GM23338 (cell line): ENCODE measurements at regions not wholly inside any gene's neighbourhood (a gene's known extent, or its start where the extent isn't known, plus 50 kb on each side); places are given as distances from the start of the nearest gene placed in this dataset.

Experiments
- ATAC-seq: fragments of 200-7000 bp; cut with Tn5 transposase; 3 replicates; pipeline ENCODE4 v1.9.1; 2020
- DNase-seq: peaks from one replicate; pipeline ENCODE4 v3.0.0-alpha.2; 2015; ENCODE audit warnings: low spot score
- H2AFZ ChIP-seq: fragments of 200-600 bp; sonication (generic); 2 replicates; pipeline ENCODE4 v1.8.0; 2016; ENCODE audit warnings: antibody characterized with exemption, mild to moderate bottlenecking, moderate library complexity
- H3F3A ChIP-seq: fragments of 200-600 bp; sonication (generic); replicated peaks from 2 replicates; pipeline ENCODE4 v1.8.0; 2017; ENCODE audit warnings: antibody characterized with exemption, mixed run types, low read depth
- H3K27ac ChIP-seq: fragments of 200-600 bp; sonication (generic); 2 replicates; pipeline ENCODE4 v1.6.1; 2016; ENCODE audit warnings: low read depth
- H3K27me3 ChIP-seq: fragments of 200-600 bp; sonication (generic); 2 replicates; pipeline ENCODE4 v1.8.0; 2016; ENCODE audit warnings: mild to moderate bottlenecking, mixed run types, moderate library complexity; ENCODE audit not compliant: insufficient read depth
- H3K36me3 ChIP-seq: fragments of 200-600 bp; sonication (generic); 2 replicates; pipeline ENCODE4 v1.8.0; 2016; ENCODE audit warnings: mild to moderate bottlenecking; ENCODE audit not compliant: insufficient read depth
- H3K4me1 ChIP-seq: fragments of 200-600 bp; sonication (generic); 2 replicates; pipeline ENCODE4 v1.8.0; 2016; ENCODE audit warnings: mild to moderate bottlenecking, moderate library complexity; ENCODE audit not compliant: insufficient read depth
- H3K4me2 ChIP-seq: fragments of 200-600 bp; sonication (generic); 2 replicates; pipeline ENCODE4 v1.7.1; 2017; ENCODE audit warnings: mixed run types
- H3K4me3 ChIP-seq: fragments of 200-600 bp; sonication (generic); 2 replicates; pipeline ENCODE4 v1.6.1; 2016; ENCODE audit warnings: mixed run types
- H3K79me2 ChIP-seq: fragments of 200-600 bp; sonication (generic); replicated peaks from 2 replicates; pipeline ENCODE4 v1.8.0; 2017; ENCODE audit warnings: mild to moderate bottlenecking; ENCODE audit not compliant: insufficient read depth
- H3K9me2 ChIP-seq: fragments of 200-600 bp; sonication (generic); 2 replicates; pipeline ENCODE4 v1.8.0; 2017; ENCODE audit not compliant: insufficient read depth
- H4K20me1 ChIP-seq: fragments of 200-600 bp; sonication (generic); replicated peaks from 2 replicates; pipeline ENCODE4 v1.8.0; 2017; ENCODE audit warnings: mild to moderate bottlenecking; ENCODE audit not compliant: insufficient read depth
- H3K27ac Mint-ChIP-seq: 2 replicates; pipeline ENCODE4 v1.8.0; 2020; ENCODE audit warnings: inconsistent platforms, mild to moderate bottlenecking, moderate library complexity, mixed read lengths
- H3K27me3 Mint-ChIP-seq: 3 replicates; pipeline ENCODE4 v1.8.0; 2022; ENCODE audit warnings: low read depth, mild to moderate bottlenecking, moderate library complexity, mixed read lengths, inconsistent platforms; ENCODE audit not compliant: insufficient read depth, poor library complexity
- H3K36me3 Mint-ChIP-seq: 3 replicates; pipeline ENCODE4 v1.8.0; 2021; ENCODE audit warnings: low read depth, mild to moderate bottlenecking, inconsistent platforms, moderate library complexity, mixed read lengths
- H3K4me1 Mint-ChIP-seq: 3 replicates; pipeline ENCODE4 v1.8.0; 2020; ENCODE audit warnings: mild to moderate bottlenecking, inconsistent platforms, mixed read lengths
- H3K4me3 Mint-ChIP-seq: 3 replicates; pipeline ENCODE4 v1.8.0; 2021; ENCODE audit warnings: moderate library complexity, mild to moderate bottlenecking, inconsistent platforms, mixed read lengths
- H3K9me3 Mint-ChIP-seq: 3 replicates; pipeline ENCODE4 v1.8.0; 2020; ENCODE audit warnings: moderate library complexity, mild to moderate bottlenecking, inconsistent platforms, mixed read lengths
- CREB1 ChIP-seq: fragments of 250-450 bp; sonication (Bioruptor Pico); IDR thresholded peaks from 2 replicates; pipeline ENCODE4 v1.5.0; 2020; ENCODE audit warnings: low read depth, mild to moderate bottlenecking, moderate library complexity
- EZH2phosphoT487 ChIP-seq: fragments of 200-600 bp; sonication (generic); IDR thresholded peaks from one replicate; pipeline ENCODE4 v1.8.1; 2018; ENCODE audit warnings: antibody characterized with exemption; ENCODE audit not compliant: unreplicated experiment
- JUNB ChIP-seq: IDR thresholded peaks from one replicate; pipeline ENCODE4 v1.6.1; 2016; ENCODE audit warnings: antibody characterized with exemption; ENCODE audit not compliant: unreplicated experiment
- STAT1 ChIP-seq: IDR thresholded peaks from one replicate; pipeline ENCODE4 v1.6.1; 2016; ENCODE audit warnings: antibody characterized with exemption; ENCODE audit not compliant: unreplicated experiment
- ZNF331 ChIP-seq: fragments of 250-450 bp; sonication (Bioruptor Pico); IDR thresholded peaks from 2 replicates; pipeline ENCODE4 v1.5.0; 2020; ENCODE audit warnings: low read depth, mild to moderate bottlenecking, moderate library complexity
- TF ChIP-seq, protein P1 (sequence below): IDR thresholded peaks from one replicate; pipeline ENCODE4 v1.6.1; 2018; ENCODE audit warnings: antibody characterized with exemption; ENCODE audit not compliant: unreplicated experiment
- TF ChIP-seq, protein P2 (sequence below), 2 experiments: fragments of 200-600 bp in 1 of 2; sonication (generic) in 1 of 2; conservative IDR thresholded peaks; 2 replicates each; pipeline versions ENCODE4 v1.5.1 to v1.6.1; 2016 to 2017; ENCODE audit warnings: antibody characterized with exemption in 2 of 2, low read depth in 2 of 2, mild to moderate bottlenecking in 2 of 2, moderate library complexity in 1 of 2

DNA sequence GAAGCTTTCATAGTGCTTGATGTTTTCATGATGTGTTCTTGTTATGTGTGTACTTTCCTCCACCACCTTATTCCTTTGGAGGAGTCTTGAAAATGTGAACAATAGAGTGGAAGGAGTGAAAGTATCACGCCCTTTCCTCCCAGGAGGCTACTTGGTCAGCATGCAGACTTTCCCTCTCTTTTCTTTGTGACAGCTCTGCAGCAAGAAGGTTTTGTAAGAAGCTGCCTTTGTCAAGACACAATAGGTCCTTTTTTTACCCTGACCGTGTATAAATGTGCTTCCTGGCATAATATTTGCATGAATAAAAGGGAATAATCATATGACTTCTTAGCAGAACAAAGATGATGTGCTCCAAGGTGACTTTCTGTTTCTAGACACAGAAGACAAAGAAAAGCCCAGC, 882.6 kb upstream of the SLITRK5 start:
- no peaks in the 10 kb centered on the region for H3K4me1 ChIP-seq
- no peaks in the 10 kb centered on the region; the same call in 2 of the 3 replicates for H3K4me1 Mint-ChIP-seq
- ATAC-seq (no peak), DNase-seq (no peak)
- H3K36me3 ChIP-seq, result no peaks in the 10 kb centered on the region
- no peak overlapping the region for H3K27ac ChIP-seq
- no peaks in the 10 kb centered on the region for H3K27me3 Mint-ChIP-seq
- no peak overlapping the region for H3K27ac Mint-ChIP-seq
- no peaks in the 10 kb centered on the region for H4K20me1 ChIP-seq
- no peak overlapping the region for H2AFZ ChIP-seq
- no peak overlapping the region for H3K4me3 Mint-ChIP-seq
- TF ChIP-seq JUNB, result no peak
- no peak for TF ChIP-seq EZH2phosphoT487
- TF ChIP-seq, protein P1, sequence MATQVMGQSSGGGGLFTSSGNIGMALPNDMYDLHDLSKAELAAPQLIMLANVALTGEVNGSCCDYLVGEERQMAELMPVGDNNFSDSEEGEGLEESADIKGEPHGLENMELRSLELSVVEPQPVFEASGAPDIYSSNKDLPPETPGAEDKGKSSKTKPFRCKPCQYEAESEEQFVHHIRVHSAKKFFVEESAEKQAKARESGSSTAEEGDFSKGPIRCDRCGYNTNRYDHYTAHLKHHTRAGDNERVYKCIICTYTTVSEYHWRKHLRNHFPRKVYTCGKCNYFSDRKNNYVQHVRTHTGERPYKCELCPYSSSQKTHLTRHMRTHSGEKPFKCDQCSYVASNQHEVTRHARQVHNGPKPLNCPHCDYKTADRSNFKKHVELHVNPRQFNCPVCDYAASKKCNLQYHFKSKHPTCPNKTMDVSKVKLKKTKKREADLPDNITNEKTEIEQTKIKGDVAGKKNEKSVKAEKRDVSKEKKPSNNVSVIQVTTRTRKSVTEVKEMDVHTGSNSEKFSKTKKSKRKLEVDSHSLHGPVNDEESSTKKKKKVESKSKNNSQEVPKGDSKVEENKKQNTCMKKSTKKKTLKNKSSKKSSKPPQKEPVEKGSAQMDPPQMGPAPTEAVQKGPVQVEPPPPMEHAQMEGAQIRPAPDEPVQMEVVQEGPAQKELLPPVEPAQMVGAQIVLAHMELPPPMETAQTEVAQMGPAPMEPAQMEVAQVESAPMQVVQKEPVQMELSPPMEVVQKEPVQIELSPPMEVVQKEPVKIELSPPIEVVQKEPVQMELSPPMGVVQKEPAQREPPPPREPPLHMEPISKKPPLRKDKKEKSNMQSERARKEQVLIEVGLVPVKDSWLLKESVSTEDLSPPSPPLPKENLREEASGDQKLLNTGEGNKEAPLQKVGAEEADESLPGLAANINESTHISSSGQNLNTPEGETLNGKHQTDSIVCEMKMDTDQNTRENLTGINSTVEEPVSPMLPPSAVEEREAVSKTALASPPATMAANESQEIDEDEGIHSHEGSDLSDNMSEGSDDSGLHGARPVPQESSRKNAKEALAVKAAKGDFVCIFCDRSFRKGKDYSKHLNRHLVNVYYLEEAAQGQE, result no peak
- no peak for TF ChIP-seq ZNF331 (CRISPR knock-in tag)
- no peak for TF ChIP-seq CREB1
- TF ChIP-seq STAT1, result no peak
- TF ChIP-seq, protein P2, sequence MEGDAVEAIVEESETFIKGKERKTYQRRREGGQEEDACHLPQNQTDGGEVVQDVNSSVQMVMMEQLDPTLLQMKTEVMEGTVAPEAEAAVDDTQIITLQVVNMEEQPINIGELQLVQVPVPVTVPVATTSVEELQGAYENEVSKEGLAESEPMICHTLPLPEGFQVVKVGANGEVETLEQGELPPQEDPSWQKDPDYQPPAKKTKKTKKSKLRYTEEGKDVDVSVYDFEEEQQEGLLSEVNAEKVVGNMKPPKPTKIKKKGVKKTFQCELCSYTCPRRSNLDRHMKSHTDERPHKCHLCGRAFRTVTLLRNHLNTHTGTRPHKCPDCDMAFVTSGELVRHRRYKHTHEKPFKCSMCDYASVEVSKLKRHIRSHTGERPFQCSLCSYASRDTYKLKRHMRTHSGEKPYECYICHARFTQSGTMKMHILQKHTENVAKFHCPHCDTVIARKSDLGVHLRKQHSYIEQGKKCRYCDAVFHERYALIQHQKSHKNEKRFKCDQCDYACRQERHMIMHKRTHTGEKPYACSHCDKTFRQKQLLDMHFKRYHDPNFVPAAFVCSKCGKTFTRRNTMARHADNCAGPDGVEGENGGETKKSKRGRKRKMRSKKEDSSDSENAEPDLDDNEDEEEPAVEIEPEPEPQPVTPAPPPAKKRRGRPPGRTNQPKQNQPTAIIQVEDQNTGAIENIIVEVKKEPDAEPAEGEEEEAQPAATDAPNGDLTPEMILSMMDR (conservative IDR thresholded peaks at IDR 0.05; ENCODE audit: low read depth in 2 of 2), result no peak
- peaks cover 9% of the 10 kb centered on the region; the same call in 2 of the 3 replicates for H3K36me3 Mint-ChIP-seq
- H3K27me3 ChIP-seq, result no peaks in the 10 kb centered on the region
- H3F3A ChIP-seq, result no peaks in the 10 kb centered on the region
- no peak overlapping the region for H3K4me3 ChIP-seq
- no peaks in the 10 kb centered on the region for H3K79me2 ChIP-seq
- no peak overlapping the region for H3K4me2 ChIP-seq
- H3K9me3 Mint-ChIP-seq, result peaks cover 14% of the 10 kb centered on the region
- H3K9me2 ChIP-seq, result no peaks in the 10 kb centered on the region

DNA sequence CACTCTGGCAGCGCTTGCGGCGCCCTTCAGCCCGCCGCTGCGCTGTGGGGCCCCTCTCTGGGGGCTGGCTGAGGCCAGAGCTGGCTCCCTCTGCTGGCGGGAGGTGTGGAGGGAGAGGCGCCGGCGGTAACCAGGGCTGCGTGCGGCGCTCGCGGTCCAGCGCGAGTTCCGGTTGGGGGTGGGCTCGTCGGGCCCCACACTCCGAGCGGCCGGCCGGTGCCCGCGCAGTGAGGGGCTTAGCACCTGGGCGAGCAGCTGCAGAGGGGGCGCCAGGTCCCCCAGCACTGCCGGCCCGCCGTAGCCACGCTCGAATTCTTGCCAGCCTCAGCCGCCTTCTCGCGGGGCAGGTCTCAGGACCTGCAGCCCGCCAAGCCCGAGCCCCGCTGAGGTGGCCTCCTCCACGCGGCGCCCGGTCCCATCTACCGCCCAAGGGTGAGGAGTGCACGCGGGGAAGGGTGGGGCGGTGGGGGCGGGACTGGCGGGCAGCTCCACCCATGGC, 879.0 kb upstream of the SLITRK5 start:
- no peaks in the 10 kb centered on the region for H3F3A ChIP-seq
- H3K4me3 ChIP-seq, result no peak overlapping the region
- no peaks in the 10 kb centered on the region for H4K20me1 ChIP-seq
- peaks cover 14% of the 10 kb centered on the region for H3K9me3 Mint-ChIP-seq
- H3K27ac ChIP-seq, result no peak overlapping the region
- ATAC-seq (peak; percentile 93), DNase-seq (peak; percentile 44)
- H3K36me3 ChIP-seq, result no peaks in the 10 kb centered on the region
- H3K79me2 ChIP-seq, result no peaks in the 10 kb centered on the region
- H3K4me2 ChIP-seq, result no peak overlapping the region
- no peak overlapping the region for H3K27ac Mint-ChIP-seq
- no peaks in the 10 kb centered on the region for H3K9me2 ChIP-seq
- no peaks in the 10 kb centered on the region for H3K4me1 ChIP-seq
- H3K4me3 Mint-ChIP-seq, result no peak overlapping the region
- H2AFZ ChIP-seq, result no peak overlapping the region
- no peaks in the 10 kb centered on the region; the same call in 2 of the 3 replicates for H3K4me1 Mint-ChIP-seq
- no peaks in the 10 kb centered on the region for H3K27me3 ChIP-seq
- peaks cover 4% of the 10 kb centered on the region for H3K27me3 Mint-ChIP-seq
- peaks cover 9% of the 10 kb centered on the region; the same call in 2 of the 3 replicates for H3K36me3 Mint-ChIP-seq
- no peak for TF ChIP-seq JUNB
- TF ChIP-seq, protein P1, result no peak
- TF ChIP-seq EZH2phosphoT487, result no peak
